K562 (cell line): ENCODE measurements at regions not wholly inside any gene's neighbourhood (a gene's known extent, or its start where the extent isn't known, plus 50 kb on each side); places are given as distances from the start of the nearest gene placed in this dataset.

Experiments
- ATAC-seq: fragments of 200-7000 bp; cut with Tn5 transposase; 3 replicates; pipeline ENCODE4 v1.9.1; 2020; ENCODE audit warnings: moderate library complexity
- BruUV-seq: library from RNA; stranded (reverse); fragments of 400-500 nt; replicated peaks from 2 replicates; lab custom pipeline; 2021; lab: Mats Ljungman, UMichigan
- CTCF ChIA-PET: fragments of 300-600 bp; formaldehyde crosslinking; extraction: SDS; loops from one replicate; lab custom pipeline; 2021; ENCODE audit warnings: low intra/inter-chr PET ratio; lab: Yijun Ruan, JAX
- POLR2A ChIA-PET: fragments of 300-600, 350-650 bp; sonication (Branson Sonifier 250); formaldehyde crosslinking; extraction: SDS; loops from one replicate; lab custom pipeline; 2021; ENCODE audit warnings: antibody characterized with exemption, inconsistent platforms; lab: Yijun Ruan, JAX
- DNase-seq, 4 experiments: peaks; one replicate each; pipeline versions ENCODE4 v3.0.0 to v3.0.0-alpha.2; 2011 to 2018; ENCODE audit warnings: low spot score in 3 of 4, mixed read lengths in 3 of 4; ENCODE audit errors: extremely low read depth in 1 of 4
- FAIRE-seq: peaks from 2 replicates; lab custom pipeline; 2011; peaks lifted over from hg19 to GRCh38; lab: Jason Lieb, UNC
- H2AFZ ChIP-seq: 2 replicates; pipeline ENCODE4 v1.6.0; 2011; ENCODE audit warnings: low read depth, low read length, control low read depth, inconsistent platforms
- H3K27ac ChIP-seq: fragments of 200-600 bp; 3 replicates; pipeline ENCODE4 v1.8.0; 2011; ENCODE audit warnings: low read depth, mild to moderate bottlenecking, control low read depth, inconsistent platforms, low read length, moderate library complexity, mixed read lengths; ENCODE audit errors: extremely low read depth
- H3K27me3 ChIP-seq, 2 experiments: fragments of 300-600 bp in 1 of 2; 2 replicates in 1 of 2; 3 replicates in 1 of 2; pipeline versions ENCODE4 v1.6.0 to v1.8.0; 2011; ENCODE audit warnings: inconsistent platforms in 2 of 2, low read length in 2 of 2, mild to moderate bottlenecking in 1 of 2, mixed read lengths in 1 of 2, moderate library complexity in 1 of 2; ENCODE audit not compliant: control insufficient read depth in 2 of 2, insufficient read depth in 2 of 2
- H3K36me3 ChIP-seq: fragments of 300-600 bp; 3 replicates; pipeline ENCODE4 v1.8.0; 2011; ENCODE audit warnings: mild to moderate bottlenecking, low read length, inconsistent platforms; ENCODE audit not compliant: control insufficient read depth, insufficient read depth
- H3K4me1 ChIP-seq, 2 experiments: fragments of 200-600 bp in 1 of 2; replicated peaks in 1 of 2; 2 replicates in 1 of 2; 3 replicates in 1 of 2; pipeline versions ENCODE4 v1.5.1 to v1.8.0; 2011; ENCODE audit warnings: inconsistent platforms in 2 of 2, low read length in 2 of 2, mild to moderate bottlenecking in 1 of 2, mixed read lengths in 1 of 2, moderate library complexity in 1 of 2; ENCODE audit not compliant: control insufficient read depth in 2 of 2, insufficient read depth in 2 of 2
- H3K4me2 ChIP-seq: 2 replicates; pipeline ENCODE4 v1.6.1; 2011; ENCODE audit warnings: low read length, control low read depth, inconsistent platforms, mixed read lengths; ENCODE audit not compliant: insufficient read depth
- H3K4me3 ChIP-seq: fragments of 200-600 bp; sonication (generic), shearing (Covaris generic); 2 replicates; pipeline ENCODE4 v1.5.1; 2016; ENCODE audit warnings: control low read depth, inconsistent platforms
- H3K79me2 ChIP-seq: fragments of 200-600 bp; 3 replicates; pipeline ENCODE4 v1.8.0; 2011; ENCODE audit warnings: low read length, inconsistent platforms; ENCODE audit not compliant: control insufficient read depth, insufficient read depth
- H3K9ac ChIP-seq, 2 experiments: 2 replicates each; pipeline versions ENCODE4 v1.6.0 to v1.6.1; 2011; ENCODE audit warnings: low read depth in 2 of 2, low read length in 2 of 2, control low read depth in 1 of 2, inconsistent platforms in 1 of 2, mild to moderate bottlenecking in 1 of 2, mixed read lengths in 1 of 2; ENCODE audit not compliant: insufficient read depth in 1 of 2
- H3K9me1 ChIP-seq: one replicate; pipeline ENCODE4 v1.6.0; 2011; ENCODE audit warnings: inconsistent platforms, mild to moderate bottlenecking, low read length, moderate library complexity; ENCODE audit not compliant: control insufficient read depth, insufficient read depth
- H3K9me3 ChIP-seq: replicated peaks from 2 replicates; pipeline ENCODE4 v1.5.1; 2011; ENCODE audit warnings: low read depth, low read length, inconsistent platforms; ENCODE audit not compliant: control insufficient read depth, insufficient read depth
- H4K20me1 ChIP-seq: replicated peaks from 2 replicates; pipeline ENCODE4 v1.6.1; 2011; ENCODE audit warnings: low read length, inconsistent platforms, mixed read lengths; ENCODE audit not compliant: control insufficient read depth, insufficient read depth
- ARHGAP35 ChIP-seq: fragments of 450-650 bp; IDR thresholded peaks from 2 replicates; pipeline ENCODE4 v1.6.1; 2018; ENCODE audit not compliant: partially characterized antibody
- ASH1L ChIP-seq: fragments of 450-650 bp; IDR thresholded peaks from 2 replicates; pipeline ENCODE4 v1.6.1; 2018; ENCODE audit warnings: borderline replicate concordance, mild to moderate bottlenecking, low read depth; ENCODE audit not compliant: partially characterized antibody
- CTBP1 ChIP-seq: fragments of 450-650 bp; IDR thresholded peaks from 2 replicates; pipeline ENCODE4 v1.6.1; 2016; ENCODE audit warnings: borderline replicate concordance
- DNMT1 ChIP-seq: fragments of 450-650 bp; IDR thresholded peaks from 2 replicates; pipeline ENCODE4 v1.6.1; 2016; ENCODE audit warnings: antibody characterized with exemption, mild to moderate bottlenecking
- KLF13 ChIP-seq: fragments of 450-650 bp; IDR thresholded peaks from 2 replicates; pipeline ENCODE4 v1.6.1; 2016; ENCODE audit warnings: missing genetic modification characterization, low read depth, mild to moderate bottlenecking, missing compliant biosample characterization, moderate library complexity, borderline replicate concordance
- MAFG ChIP-seq: fragments of 450-650 bp; conservative IDR thresholded peaks from 2 replicates; pipeline ENCODE4 v1.6.1; 2016; ENCODE audit warnings: missing genetic modification characterization, missing compliant biosample characterization
- NR3C1 ChIP-seq: sonication (generic); formaldehyde crosslinking; IDR thresholded peaks from 2 replicates; pipeline ENCODE4 v1.8.1; 2022; ENCODE audit warnings: missing genetic modification reagents
- PRMT5 ChIP-seq: sonication (generic); formaldehyde crosslinking; IDR thresholded peaks from 2 replicates; pipeline ENCODE4 v1.5.0; 2020; ENCODE audit warnings: missing genetic modification reagents
- PTTG1 ChIP-seq: fragments of 450-650 bp; IDR thresholded peaks from 2 replicates; pipeline ENCODE4 v1.6.1; 2016; ENCODE audit warnings: low read depth, mild to moderate bottlenecking, missing genetic modification characterization, missing compliant biosample characterization
- RAD21 ChIP-seq, 2 experiments: fragments of 250-450 bp in 1 of 2; fragments of 450-650 bp in 1 of 2; sonication (Bioruptor Pico) in 1 of 2; formaldehyde crosslinking in 1 of 2; IDR thresholded peaks in 1 of 2; conservative IDR thresholded peaks in 1 of 2; 2 replicates each; pipeline versions ENCODE4 v1.4.0 to v1.8.0; 2020 to 2022; ENCODE audit warnings: mild to moderate bottlenecking in 2 of 2, moderate library complexity in 1 of 2
- RBM22 ChIP-seq: fragments of 200-400 bp; formaldehyde crosslinking; IDR thresholded peaks from 2 replicates; pipeline ENCODE4 v1.6.1; 2018; ENCODE audit warnings: low read length, low read depth; ENCODE audit not compliant: poor library complexity, severe bottlenecking
- TEAD4 ChIP-seq, 2 experiments: sonication (generic) in 1 of 2; formaldehyde crosslinking in 1 of 2; IDR thresholded peaks; 2 replicates each; pipeline versions ENCODE4 v1.6.1 to v1.8.0; 2012 to 2022; ENCODE audit warnings: borderline replicate concordance in 1 of 2, inconsistent platforms in 1 of 2, low read length in 1 of 2, mild to moderate bottlenecking in 1 of 2, missing genetic modification reagents in 1 of 2
- ZC3H8 ChIP-seq: fragments of 450-650 bp; IDR thresholded peaks from 2 replicates; pipeline ENCODE4 v1.6.1; 2017
- ZNF511 ChIP-seq: sonication (generic); formaldehyde crosslinking; IDR thresholded peaks from 2 replicates; pipeline ENCODE4 v1.8.0; 2022; ENCODE audit warnings: mild to moderate bottlenecking, missing genetic modification reagents
- WGBS: fragments of 100-300 bp; shearing (Covaris generic); methylation state at CpG from one replicate; pipeline ENCODE4 v1.1.6; 2016; ENCODE audit warnings: low coverage, mixed read lengths; ENCODE audit not compliant: insufficient coverage; ENCODE audit errors: missing lambda C conversion rate; 5-methylcytosine and 5-hydroxymethylcytosine counted together
- in situ Hi-C: fragments of 300-500 bp; cut with MboI; formaldehyde crosslinking; loops from 4 replicates; pipeline ENCODE4 v1.15.0; 2018; ENCODE audit warnings: inconsistent platforms, mixed read lengths
- intact Hi-C: fragments of 100-400 bp; cut with micrococcal nuclease; formaldehyde crosslinking; loops from 2 replicates; pipeline ENCODE4 v1.14.2; 2022
- TF ChIP-seq, protein P1 (sequence below): sonication (generic); formaldehyde crosslinking; IDR thresholded peaks from 2 replicates; pipeline ENCODE4 v1.8.0; 2022; ENCODE audit warnings: mild to moderate bottlenecking, low read depth, missing genetic modification reagents

DNA sequence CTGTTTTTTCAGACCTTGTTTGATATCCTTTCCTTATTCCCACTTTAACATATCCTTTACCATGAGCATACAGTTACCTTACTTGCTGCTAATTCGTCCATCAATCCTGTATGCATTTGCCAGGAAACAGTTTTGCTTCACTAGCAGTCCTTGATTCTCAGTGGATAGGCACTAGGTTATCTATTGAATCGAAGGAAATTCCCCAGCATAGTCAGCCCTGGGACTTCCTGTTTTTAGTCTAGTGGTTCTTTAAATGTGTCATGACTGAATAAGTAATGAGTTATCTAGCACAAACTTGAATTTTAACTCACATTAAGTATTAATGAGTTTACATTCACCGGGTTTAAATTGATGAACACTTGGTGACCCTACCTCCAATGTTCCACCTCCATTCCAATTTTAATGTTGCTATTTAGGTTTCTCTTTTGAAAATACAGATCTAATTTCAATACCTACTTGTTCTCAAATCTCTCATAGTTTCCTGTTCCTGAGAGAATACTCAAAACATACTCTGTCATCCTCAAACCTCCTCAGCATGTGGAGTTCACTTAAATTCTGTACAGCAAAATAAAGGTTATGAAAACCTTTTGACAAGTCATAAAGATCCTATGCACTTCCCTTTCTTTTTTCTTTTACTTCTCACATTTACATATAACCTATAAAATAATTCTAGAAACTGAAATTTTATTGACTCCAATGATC is 1375.1 kb upstream of the TENM4 start:
- Histone ChIP-seq H4K20me1 (no peaks in the 10 kb centered on the region), H3K9me1 (no peaks in the 10 kb centered on the region), H3K9ac (no peak overlapping the region), H3K79me2 (no peaks in the 10 kb centered on the region), H3K4me3 (no peak overlapping the region), H3K4me1 (no peaks in the 10 kb centered on the region), H3K36me3 (no peaks in the 10 kb centered on the region), H3K27me3 (no peaks in the 10 kb centered on the region), H2AFZ (no peak overlapping the region), H3K9me3 (no peaks in the 10 kb centered on the region), H3K4me2 (no peak overlapping the region), H3K27ac (no peak overlapping the region)
- CTCF ChIA-PET: no interaction called here
- intact Hi-C loops (no loop called here), in situ Hi-C loops (no loop called here)
- FAIRE-seq: no peak
- no peak for DNase-seq
- POLR2A ChIA-PET: no interaction called here
- TF ChIP-seq KLF13 (tag) (no peak), RAD21 (CRISPR knock-in tag; conservative IDR thresholded peaks at IDR 0.05 in 1 of 2, IDR thresholded peaks at IDR 0.05 in 1 of 2) (no peak), NR3C1 (CRISPR knock-in tag) (no peak), PRMT5 (no peak)
- no TSS peak for BruUV-seq
- ATAC-seq: no peak
- 0% methylated on average over 3 of the region's 3 CpGs for WGBS

- no peaks in the 10 kb centered on the region for H3K9me1 ChIP-seq
- H4K20me1 ChIP-seq: no peaks in the 10 kb centered on the region
- intact Hi-C loops: no loop called here
- no peaks in the 10 kb centered on the region for H3K27me3 ChIP-seq
- no peaks in the 10 kb centered on the region for H3K36me3 ChIP-seq
- no peaks in the 10 kb centered on the region for H3K4me1 ChIP-seq
- in situ Hi-C loops: no loop called here
- DNase-seq: no peak
- no peaks in the 10 kb centered on the region for H3K9me3 ChIP-seq
- H3K4me2 ChIP-seq: no peak overlapping the region
- H3K9ac ChIP-seq: no peak overlapping the region
- FAIRE-seq: no peak
- CTCF ChIA-PET: no interaction called here
- ATAC-seq: no peak
- H3K79me2 ChIP-seq: no peaks in the 10 kb centered on the region
- no peak overlapping the region for H3K27ac ChIP-seq
- no peak overlapping the region for H2AFZ ChIP-seq
- POLR2A ChIA-PET: no interaction called here
- no peak overlapping the region for H3K4me3 ChIP-seq
- 0% methylated on average over 1 of the region's 1 CpG for WGBS
- no TSS peak for BruUV-seq
- TF ChIP-seq CTBP1 (no peak), ARHGAP35 (no peak), RBM22 (no peak), ASH1L (no peak), DNMT1 (no peak), ZNF511 (CRISPR knock-in tag) (no peak), ZC3H8 (no peak), MAFG (tag) (no peak), TEAD4 (IDR thresholded peaks at IDR 0.05; ENCODE audit: low read length) (no peak), TEAD4 (CRISPR knock-in tag; IDR thresholded peaks at IDR 0.05; ENCODE audit: borderline replicate concordance) (no peak), PTTG1 (tag) (no peak)
- TF ChIP-seq, protein P1, sequence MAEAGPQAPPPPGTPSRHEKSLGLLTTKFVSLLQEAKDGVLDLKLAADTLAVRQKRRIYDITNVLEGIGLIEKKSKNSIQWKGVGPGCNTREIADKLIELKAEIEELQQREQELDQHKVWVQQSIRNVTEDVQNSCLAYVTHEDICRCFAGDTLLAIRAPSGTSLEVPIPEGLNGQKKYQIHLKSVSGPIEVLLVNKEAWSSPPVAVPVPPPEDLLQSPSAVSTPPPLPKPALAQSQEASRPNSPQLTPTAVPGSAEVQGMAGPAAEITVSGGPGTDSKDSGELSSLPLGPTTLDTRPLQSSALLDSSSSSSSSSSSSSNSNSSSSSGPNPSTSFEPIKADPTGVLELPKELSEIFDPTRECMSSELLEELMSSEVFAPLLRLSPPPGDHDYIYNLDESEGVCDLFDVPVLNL (CRISPR knock-in tag): no peak
These were observed 1374.0 kb upstream of the TENM4 start for GRCh38 chr11:80814813-80815212.
